Ovary (tissue), 3 donors: ENCODE measurements at regions not wholly inside any gene's neighbourhood (a gene's known extent, or its start where the extent isn't known, plus 50 kb on each side); places are given as distances from the start of the nearest gene placed in this dataset.

ENCODE experiments used
- POLR2A ChIP-seq: fragments of 450-650 bp; IDR thresholded peaks from one replicate; pipeline ENCODE4 v1.6.1; 2017; ENCODE audit warnings: antibody characterized with exemption, mild to moderate bottlenecking, moderate library complexity
- TF ChIP-seq, protein P1 (sequence below), 3 donors: fragments of 450-650 bp in 2 of 3; fragments of 200-600 bp in 1 of 3; IDR thresholded peaks; one replicate each; pipeline versions ENCODE4 v1.5.1 to v1.8.0; 2016 to 2022; ENCODE audit warnings: antibody characterized with exemption in 3 of 3, mild to moderate bottlenecking in 1 of 3
- donor health status: DM: no; HTN: no; CAD: no.

DNA sequence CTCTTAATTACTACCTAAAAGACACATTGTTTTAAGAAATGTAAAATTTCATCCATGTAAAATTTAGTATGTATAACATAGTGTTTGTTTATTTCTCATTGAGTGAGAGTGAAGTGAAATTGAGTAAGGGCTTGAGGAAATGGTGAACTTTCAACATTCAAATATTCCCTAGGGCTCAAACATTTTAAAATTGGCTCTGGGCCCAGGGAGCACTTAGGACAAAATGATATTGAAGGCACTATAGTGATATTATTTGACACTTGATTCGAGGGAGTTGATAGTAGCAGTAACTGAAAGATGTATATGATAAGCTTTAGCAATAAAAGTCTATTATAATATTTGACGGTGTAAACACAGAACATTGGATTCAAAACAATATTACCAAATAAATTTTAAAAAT lies 1244.0 kb upstream of the TENM3 start:
- TF ChIP-seq POLR2A, result no peak
- TF ChIP-seq, protein P1, sequence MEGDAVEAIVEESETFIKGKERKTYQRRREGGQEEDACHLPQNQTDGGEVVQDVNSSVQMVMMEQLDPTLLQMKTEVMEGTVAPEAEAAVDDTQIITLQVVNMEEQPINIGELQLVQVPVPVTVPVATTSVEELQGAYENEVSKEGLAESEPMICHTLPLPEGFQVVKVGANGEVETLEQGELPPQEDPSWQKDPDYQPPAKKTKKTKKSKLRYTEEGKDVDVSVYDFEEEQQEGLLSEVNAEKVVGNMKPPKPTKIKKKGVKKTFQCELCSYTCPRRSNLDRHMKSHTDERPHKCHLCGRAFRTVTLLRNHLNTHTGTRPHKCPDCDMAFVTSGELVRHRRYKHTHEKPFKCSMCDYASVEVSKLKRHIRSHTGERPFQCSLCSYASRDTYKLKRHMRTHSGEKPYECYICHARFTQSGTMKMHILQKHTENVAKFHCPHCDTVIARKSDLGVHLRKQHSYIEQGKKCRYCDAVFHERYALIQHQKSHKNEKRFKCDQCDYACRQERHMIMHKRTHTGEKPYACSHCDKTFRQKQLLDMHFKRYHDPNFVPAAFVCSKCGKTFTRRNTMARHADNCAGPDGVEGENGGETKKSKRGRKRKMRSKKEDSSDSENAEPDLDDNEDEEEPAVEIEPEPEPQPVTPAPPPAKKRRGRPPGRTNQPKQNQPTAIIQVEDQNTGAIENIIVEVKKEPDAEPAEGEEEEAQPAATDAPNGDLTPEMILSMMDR (IDR thresholded peaks at IDR 0.05), result no peak
